H9 (cell line): ENCODE measurements at regions not wholly inside any gene's neighbourhood (a gene's known extent, or its start where the extent isn't known, plus 50 kb on each side); places are given as distances from the start of the nearest gene placed in this dataset.
A peak's percentile ranks its signal among the peaks of the same experiment; 100 is the strongest.

ENCODE experiments used
- DNase-seq: peaks from one replicate; pipeline ENCODE4 v3.0.0-alpha.2; 2017
- H2AFZ ChIP-seq: one replicate; pipeline ENCODE4 v1.6.1; 2013; ENCODE audit warnings: mild to moderate bottlenecking, low read length, control low read depth, moderate library complexity
- H2AK5ac ChIP-seq: 2 replicates; pipeline ENCODE4 v1.6.1; 2013; ENCODE audit warnings: low read length, control low read depth, mixed read lengths; ENCODE audit not compliant: insufficient read length
- H2BK120ac ChIP-seq: one replicate; pipeline ENCODE4 v1.6.1; 2013; ENCODE audit warnings: low read depth, mild to moderate bottlenecking, low read length, control low read depth, inconsistent platforms; ENCODE audit not compliant: poor library complexity, severe bottlenecking
- H2BK12ac ChIP-seq: 2 replicates; pipeline ENCODE4 v1.6.1; 2013; ENCODE audit warnings: low read length, control low read depth, mixed read lengths, low read depth; ENCODE audit not compliant: insufficient read length
- H2BK15ac ChIP-seq: 2 replicates; pipeline ENCODE4 v1.6.1; 2013; ENCODE audit warnings: low read depth, low read length, control low read depth
- H2BK20ac ChIP-seq: one replicate; pipeline ENCODE4 v1.6.1; 2013; ENCODE audit warnings: low read depth, mild to moderate bottlenecking, low read length, control low read depth, inconsistent platforms; ENCODE audit not compliant: poor library complexity, severe bottlenecking
- H2BK5ac ChIP-seq: 2 replicates; pipeline ENCODE4 v1.6.1; 2013; ENCODE audit warnings: low read length, control low read depth, mixed read lengths; ENCODE audit not compliant: insufficient read length
- H3K14ac ChIP-seq: 2 replicates; pipeline ENCODE4 v1.6.1; 2013; ENCODE audit warnings: low read length, control low read depth; ENCODE audit not compliant: insufficient read depth
- H3K18ac ChIP-seq: 2 replicates; pipeline ENCODE4 v1.6.1; 2013; ENCODE audit warnings: low read depth, mild to moderate bottlenecking, mixed read lengths, low read length, control low read depth; ENCODE audit not compliant: insufficient read length
- H3K23ac ChIP-seq: 2 replicates; pipeline ENCODE4 v1.6.1; 2013; ENCODE audit warnings: low read length, control low read depth, mixed read lengths, low read depth; ENCODE audit not compliant: insufficient read length
- H3K23me2 ChIP-seq: 2 replicates; pipeline ENCODE4 v1.6.1; 2013; ENCODE audit warnings: low read depth, mild to moderate bottlenecking, mixed read lengths, low read length, control low read depth; ENCODE audit not compliant: insufficient read length, poor library complexity, severe bottlenecking
- H3K27ac ChIP-seq: 2 replicates; pipeline ENCODE4 v1.5.1; 2013; ENCODE audit warnings: low read length, control low read depth, mixed read lengths, low read depth; ENCODE audit not compliant: insufficient read length
- H3K27me3 ChIP-seq: 2 replicates; pipeline ENCODE4 v1.6.1; 2013; ENCODE audit warnings: low read length, control low read depth, inconsistent platforms; ENCODE audit not compliant: insufficient read depth
- H3K4ac ChIP-seq: 2 replicates; pipeline ENCODE4 v1.6.1; 2013; ENCODE audit warnings: low read depth, mild to moderate bottlenecking, control low read depth, inconsistent platforms, low read length, moderate library complexity
- H3K4me1 ChIP-seq: 2 replicates; pipeline ENCODE4 v1.6.1; 2013; ENCODE audit warnings: low read length, control low read depth, inconsistent platforms; ENCODE audit not compliant: insufficient read depth
- H3K4me2 ChIP-seq: 2 replicates; pipeline ENCODE4 v1.6.1; 2013; ENCODE audit warnings: low read length, control low read depth, mixed read lengths; ENCODE audit not compliant: insufficient read length, insufficient read depth
- H3K56ac ChIP-seq: 2 replicates; pipeline ENCODE4 v1.6.1; 2013; ENCODE audit warnings: low read depth, mild to moderate bottlenecking, mixed read lengths, low read length, control low read depth; ENCODE audit not compliant: insufficient read length
- H3K79me1 ChIP-seq: 2 replicates; pipeline ENCODE4 v1.6.1; 2013; ENCODE audit warnings: low read depth, mild to moderate bottlenecking, moderate library complexity, low read length, control low read depth, inconsistent platforms; ENCODE audit not compliant: insufficient read depth, poor library complexity, severe bottlenecking
- H3K79me2 ChIP-seq: 2 replicates; pipeline ENCODE4 v1.6.1; 2013; ENCODE audit warnings: low read length, control low read depth, inconsistent platforms; ENCODE audit not compliant: insufficient read depth
- H3K9ac ChIP-seq: 2 replicates; pipeline ENCODE4 v1.6.1; 2013; ENCODE audit warnings: low read length, control low read depth, mixed read lengths; ENCODE audit not compliant: insufficient read length; ENCODE audit errors: extremely low read depth
- H3K9me3 ChIP-seq: one replicate; pipeline ENCODE4 v1.6.1; 2013; ENCODE audit warnings: low read depth, low read length, inconsistent platforms; ENCODE audit not compliant: control insufficient read depth
- H3T11ph ChIP-seq: one replicate; pipeline ENCODE4 v1.6.1; 2013; ENCODE audit warnings: mild to moderate bottlenecking, low read length, control low read depth, inconsistent platforms
- H4K20me1 ChIP-seq: one replicate; pipeline ENCODE4 v1.6.1; 2013; ENCODE audit not compliant: control insufficient read depth, insufficient read length, insufficient read depth
- H4K5ac ChIP-seq: 2 replicates; pipeline ENCODE4 v1.6.1; 2013; ENCODE audit warnings: low read depth, mild to moderate bottlenecking, mixed read lengths, low read length, control low read depth; ENCODE audit not compliant: insufficient read length
- H4K8ac ChIP-seq: replicated peaks from 2 replicates; pipeline ENCODE4 v1.6.1; 2013; ENCODE audit warnings: low read length, control low read depth, mixed read lengths, low read depth; ENCODE audit not compliant: insufficient read length
- H4K91ac ChIP-seq: 2 replicates; pipeline ENCODE4 v1.6.1; 2013; ENCODE audit warnings: low read depth, mild to moderate bottlenecking, moderate library complexity, mixed read lengths, low read length, control low read depth; ENCODE audit not compliant: insufficient read length
- H3K27ac Mint-ChIP-seq, 3 experiments: 2 replicates in 2 of 3; 3 replicates in 1 of 3; pipeline ENCODE4 v1.8.0; 2020 to 2021; ENCODE audit warnings: mixed read lengths in 3 of 3, mild to moderate bottlenecking in 1 of 3, moderate library complexity in 1 of 3
- H3K27me3 Mint-ChIP-seq: 2 replicates; pipeline ENCODE4 v1.8.0; 2021; ENCODE audit warnings: low read depth, mild to moderate bottlenecking, moderate library complexity, mixed read lengths
- H3K36me3 Mint-ChIP-seq, 3 experiments: 2 replicates in 2 of 3; 3 replicates in 1 of 3; pipeline ENCODE4 v1.8.0; 2020 to 2021; ENCODE audit warnings: low read depth in 3 of 3, mixed read lengths in 3 of 3; ENCODE audit not compliant: insufficient read depth in 1 of 3
- H3K4me1 Mint-ChIP-seq, 2 experiments: 2 replicates each; pipeline ENCODE4 v1.8.0; 2020; ENCODE audit warnings: mixed read lengths in 2 of 2
- H3K4me3 Mint-ChIP-seq, 2 experiments: 2 replicates in 1 of 2; 3 replicates in 1 of 2; pipeline ENCODE4 v1.8.0; 2020 to 2021; ENCODE audit warnings: mild to moderate bottlenecking in 2 of 2, mixed read lengths in 2 of 2, moderate library complexity in 1 of 2
- H3K9me3 Mint-ChIP-seq, 2 experiments: 2 replicates in 1 of 2; 3 replicates in 1 of 2; pipeline ENCODE4 v1.8.0; 2020; ENCODE audit warnings: mild to moderate bottlenecking in 2 of 2, mixed read lengths in 2 of 2, moderate library complexity in 1 of 2
- CTCF ChIP-seq: fragments of 200-600 bp; sonication (generic); conservative IDR thresholded peaks from 3 replicates; pipeline ENCODE4 v1.8.0; 2021; ENCODE audit warnings: antibody characterized with exemption, mild to moderate bottlenecking
- WGBS: extraction: QIAGEN DNeasy Blood & Tissue Kit; methylation state at CpG from one replicate; pipeline ENCODE4 v1.1.7; 2013; ENCODE audit warnings: missing lambda C conversion rate, low lambda C conversion rate, mixed read lengths; ENCODE audit not compliant: insufficient read length; ENCODE audit errors: extremely low coverage; 5-methylcytosine and 5-hydroxymethylcytosine counted together

GRCh38 chr10:90579602-90580242 lies 278.1 kb downstream of the HTR7 start:
- WGBS = no CpG with 5 or more reads among the region's 1 CpG
- no peak overlapping the region for H4K5ac ChIP-seq
- H3K27ac ChIP-seq = no peak overlapping the region
- H2BK15ac ChIP-seq = no peak overlapping the region
- no peak overlapping the region for H4K91ac ChIP-seq
- Mint-ChIP-seq H3K9me3 (no peaks in the 10 kb centered on the region), H3K4me1 (peaks cover 0 to 6% of the 10 kb centered on the region in 2 experiments; a peak in 3 of 4 replicates), H3K4me3 (no peak overlapping the region), H3K27me3 (no peaks in the 10 kb centered on the region), H3K36me3 (no peaks in the 10 kb centered on the region; a peak in 1 of 7 replicates), H3K27ac (peak overlapping the region in 1 of 3 experiments; percentile 47; a peak in 1 of 7 replicates)
- H3K14ac ChIP-seq = no peak overlapping the region
- no peaks in the 10 kb centered on the region for H3K27me3 ChIP-seq
- H2BK5ac ChIP-seq = no peak overlapping the region
- no peaks in the 10 kb centered on the region for H4K20me1 ChIP-seq
- no peak overlapping the region for H3K18ac ChIP-seq
- H2AFZ ChIP-seq = no peak overlapping the region
- no peak overlapping the region for H2AK5ac ChIP-seq
- no peak overlapping the region for H3T11ph ChIP-seq
- H4K8ac ChIP-seq = no peak overlapping the region
- H2BK20ac ChIP-seq = no peak overlapping the region
- H2BK120ac ChIP-seq = no peak overlapping the region
- H3K23ac ChIP-seq = no peak overlapping the region
- no peaks in the 10 kb centered on the region for H3K4me1 ChIP-seq
- H2BK12ac ChIP-seq = no peak overlapping the region
- TF ChIP-seq CTCF = peak; percentile 65
- no peaks in the 10 kb centered on the region for H3K79me1 ChIP-seq
- H3K9ac ChIP-seq = no peak overlapping the region
- no peak overlapping the region for H3K56ac ChIP-seq
- H3K79me2 ChIP-seq = no peaks in the 10 kb centered on the region
- H3K9me3 ChIP-seq = no peaks in the 10 kb centered on the region
- no peaks in the 10 kb centered on the region for H3K23me2 ChIP-seq
- DNase-seq = peak; percentile 55
- no peak overlapping the region for H3K4me2 ChIP-seq
- no peak overlapping the region for H3K4ac ChIP-seq
